ENCODE measurements at regions not wholly inside any gene's neighbourhood (a gene's known extent, or its start where the extent isn't known, plus 50 kb on each side); places are given as distances from the start of the nearest gene placed in this dataset.

DNA sequence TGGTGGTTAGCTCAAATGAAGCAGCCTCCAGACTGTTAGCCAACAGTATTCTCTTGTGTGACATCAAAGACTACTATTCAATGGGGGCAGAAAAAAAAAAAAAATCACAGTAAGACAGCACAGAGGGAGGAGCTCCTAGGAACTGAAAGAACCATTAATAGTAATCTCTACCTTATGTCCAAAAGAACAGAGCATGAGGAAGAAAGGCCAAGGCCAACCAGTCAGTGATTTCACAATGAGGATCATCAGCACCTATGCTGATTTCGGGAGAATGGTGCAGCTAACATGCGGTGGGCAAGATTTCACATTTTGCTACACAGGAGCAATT lies 66.3 kb upstream of the SOX5 start:
- Histone ChIP-seq H3K27ac (no peak overlapping the region), H3K27me3 (no peaks in the 10 kb centered on the region), H3K36me3 (no peaks in the 10 kb centered on the region), H3K4me1 (no peaks in the 10 kb centered on the region), H3K4me3 (no peak overlapping the region), H3K9me3 (no peaks in the 10 kb centered on the region)
- FAIRE-seq (no peak), DNase-seq (no peak), ATAC-seq (no peak)
- intact Hi-C loops (cut with DNase I), result no loop called here
- no peak for TF ChIP-seq CTCF (IDR thresholded peaks at IDR 0.05)
- WGBS, 2 donors, result 81 to 86% methylated on average over 2 of the region's 2 CpGs

DNA sequence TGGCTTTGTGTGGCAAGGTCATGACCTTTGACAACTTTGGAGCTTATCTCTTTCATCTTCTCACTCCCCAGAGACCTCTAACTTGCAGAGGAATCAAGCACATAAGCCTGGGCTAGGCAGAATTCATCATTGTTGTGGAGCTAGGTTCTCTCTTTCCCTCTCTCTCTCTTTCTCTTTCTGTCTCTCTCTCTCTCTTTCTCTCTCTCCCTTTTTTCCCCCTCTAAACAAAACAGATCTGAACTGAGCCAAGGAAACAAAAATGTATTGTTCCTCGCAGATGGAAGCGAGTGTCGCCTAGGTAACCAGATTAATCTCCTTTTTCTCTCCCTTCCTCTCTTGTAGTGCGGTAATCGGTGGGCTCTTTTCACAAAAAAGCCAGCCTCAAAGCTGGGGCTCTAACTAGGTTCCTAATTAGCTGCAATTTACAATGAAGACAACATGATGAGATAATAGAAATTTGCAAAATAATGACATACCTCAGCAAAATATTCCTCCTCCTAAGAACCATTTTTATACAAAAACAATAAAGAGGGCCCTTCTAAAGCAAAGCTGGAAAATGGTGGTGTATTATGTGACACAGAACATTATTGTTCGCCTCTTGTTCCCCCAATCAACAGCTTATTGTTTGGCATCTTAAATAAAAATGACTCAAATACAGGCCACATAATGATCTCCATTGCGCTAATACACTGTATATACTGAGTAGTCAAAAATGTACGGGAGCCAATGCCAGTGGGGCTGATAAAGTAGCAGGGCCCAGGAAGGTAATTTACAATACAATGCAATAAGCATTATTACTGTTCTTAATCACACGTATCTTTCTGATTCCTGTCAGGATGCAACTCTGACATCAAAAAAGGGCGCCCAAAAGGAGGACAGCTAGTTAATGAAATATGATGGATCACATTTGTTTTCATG lies 65.7 kb upstream of the SOX5 start:
- no peak for DNase-seq
- intact Hi-C loops (cut with DNase I), result no loop called here
- Histone ChIP-seq H3K4me1 (no peaks in the 10 kb centered on the region), H3K27ac (no peak overlapping the region), H3K4me3 (no peak overlapping the region), H3K36me3 (no peaks in the 10 kb centered on the region), H3K27me3 (no peaks in the 10 kb centered on the region), H3K9me3 (no peaks in the 10 kb centered on the region)
- 66 to 67% methylated on average over 10 of the region's 10 CpGs for WGBS, 2 donors
- no peak for FAIRE-seq
- no peak for ATAC-seq
- TF ChIP-seq CTCF (IDR thresholded peaks at IDR 0.05), result no peak

DNA sequence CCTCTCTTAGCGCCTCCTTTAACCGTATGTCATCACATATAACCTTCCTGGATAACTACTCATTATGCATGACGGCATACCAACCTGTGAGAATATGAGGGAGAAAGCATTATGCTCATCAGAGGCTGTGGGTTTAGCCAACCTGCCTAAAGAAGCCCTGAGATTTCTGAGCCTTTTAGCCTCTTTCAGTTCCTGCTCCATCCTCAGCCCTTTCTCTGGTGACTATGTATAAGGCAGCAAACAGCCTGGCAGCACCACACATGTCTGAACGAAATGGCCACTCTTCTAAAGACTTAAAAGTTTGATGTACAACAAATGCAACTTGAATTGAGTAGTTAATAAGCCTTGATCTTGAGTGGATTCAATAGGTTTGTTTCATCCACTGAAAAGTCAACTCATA lies 64.8 kb upstream of the SOX5 start:
- Histone ChIP-seq H3K27me3 (no peaks in the 10 kb centered on the region), H3K9me3 (no peaks in the 10 kb centered on the region), H3K4me1 (no peaks in the 10 kb centered on the region), H3K27ac (no peak overlapping the region), H3K4me3 (no peak overlapping the region), H3K36me3 (no peaks in the 10 kb centered on the region)
- FAIRE-seq, result no peak
- intact Hi-C loops (cut with DNase I), result no loop called here
- no peak for TF ChIP-seq CTCF (IDR thresholded peaks at IDR 0.05)
- ATAC-seq, result no peak
- WGBS, 2 donors, result 68 to 77% methylated on average over 4 of the region's 4 CpGs
- DNase-seq, result no peak

DNA sequence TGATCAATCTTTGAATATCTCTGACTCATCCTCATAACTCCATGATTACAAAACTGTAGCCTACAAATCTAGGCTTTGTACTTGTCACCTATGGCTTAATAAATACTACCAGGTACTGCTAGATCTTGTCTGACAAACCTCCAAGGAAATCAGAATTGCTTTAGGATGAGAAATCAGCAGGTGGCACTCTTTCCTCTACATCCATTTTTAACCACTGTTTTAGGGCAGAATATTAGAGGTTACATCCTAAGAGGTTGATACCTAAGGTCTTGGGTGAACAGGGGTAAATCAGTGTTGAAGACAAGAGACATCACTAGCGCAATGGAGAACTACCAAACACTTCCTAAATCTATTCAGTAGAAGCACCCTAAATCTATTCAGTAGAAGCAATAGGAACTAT lies 63.1 kb upstream of the SOX5 start:
- no peak overlapping the region for H3K27ac ChIP-seq
- DNase-seq, result no peak
- H3K27me3 ChIP-seq, result no peaks in the 10 kb centered on the region
- intact Hi-C loops (cut with DNase I), result no loop called here
- H3K9me3 ChIP-seq, result no peaks in the 10 kb centered on the region
- H3K36me3 ChIP-seq, result no peaks in the 10 kb centered on the region
- 89 to 94% methylated on average over 1 of the region's 1 CpG for WGBS, 2 donors
- H3K4me1 ChIP-seq, result no peaks in the 10 kb centered on the region
- no peak overlapping the region for H3K4me3 ChIP-seq
- FAIRE-seq, result no peak
- ATAC-seq, result no peak
- no peak for TF ChIP-seq CTCF (IDR thresholded peaks at IDR 0.05)

DNA sequence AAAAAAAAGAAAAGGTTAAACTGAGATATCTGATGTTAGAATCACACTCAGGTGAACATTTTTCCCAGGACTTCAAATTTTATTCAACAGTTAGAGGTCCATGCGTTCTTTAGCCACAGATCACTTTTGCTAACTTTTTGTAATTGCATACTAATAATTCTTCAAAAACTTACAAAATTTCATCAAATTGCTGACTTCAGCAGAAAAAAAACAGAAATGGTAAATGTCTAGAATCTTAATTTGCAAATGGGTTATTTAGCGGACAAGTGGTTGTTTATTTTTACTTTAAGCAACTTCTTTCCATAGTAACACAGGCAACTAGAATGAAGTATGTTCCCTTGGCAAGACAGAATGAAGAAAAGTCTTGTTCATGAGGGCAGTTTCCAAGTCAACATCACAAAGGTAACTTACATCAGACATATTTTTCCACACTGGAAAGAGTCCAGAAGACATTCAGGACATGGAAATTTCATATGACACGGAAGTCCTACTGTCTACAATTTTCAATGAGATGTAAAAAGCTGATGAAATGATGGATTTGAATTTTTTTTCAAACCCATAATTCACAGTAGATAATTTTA lies 62.5 kb upstream of the SOX5 start:
- H3K4me1 ChIP-seq, result no peaks in the 10 kb centered on the region
- H3K27ac ChIP-seq, result no peak overlapping the region
- DNase-seq (no peak), FAIRE-seq (no peak), ATAC-seq (no peak)
- intact Hi-C loops (cut with DNase I), result no loop called here
- WGBS, 2 donors, result 68 to 85% methylated on average over 3 of the region's 3 CpGs
- H3K27me3 ChIP-seq, result no peaks in the 10 kb centered on the region
- H3K4me3 ChIP-seq, result no peak overlapping the region
- H3K36me3 ChIP-seq, result no peaks in the 10 kb centered on the region
- TF ChIP-seq CTCF (IDR thresholded peaks at IDR 0.05), result no peak
- no peaks in the 10 kb centered on the region for H3K9me3 ChIP-seq

Data from pancreas (tissue), 10 donors.